ENCODE measurements at regions not wholly inside any gene's neighbourhood (a gene's known extent, or its start where the extent isn't known, plus 50 kb on each side); places are given as distances from the start of the nearest gene placed in this dataset.
"Not testable (repeated sequence)": the region's sequence is repeated elsewhere in the genome, so short reads cannot be mapped to it uniquely, and the experiment has no call there.

- H3K9ac ChIP-seq (ENCODE audit: low read length); H3K23ac ChIP-seq (ENCODE audit: low read length in 2 of 2); H3K27me3 ChIP-seq (ENCODE audit: control insufficient read depth in 1 of 2, insufficient read depth in 1 of 2, low read length in 2 of 2); H4K8ac ChIP-seq (ENCODE audit: low read length); H2AK5ac ChIP-seq (ENCODE audit: low read length, severe bottlenecking); H3K4me2 ChIP-seq (ENCODE audit: low read length, poor library complexity, severe bottlenecking); H2BK5ac ChIP-seq (ENCODE audit: low read depth, low read length, poor library complexity, severe bottlenecking); H3K18ac ChIP-seq (ENCODE audit: low read depth in 1 of 2, low read length in 2 of 2); H3K4me3 ChIP-seq (ENCODE audit: insufficient read depth in 1 of 2, low read depth in 1 of 2, low read length in 2 of 2); H3K9me3 ChIP-seq (ENCODE audit: control insufficient read depth, low read length); H3K27ac ChIP-seq (ENCODE audit: low read length, poor library complexity, severe bottlenecking); H3K14ac ChIP-seq (ENCODE audit: low read length in 2 of 2); H2BK15ac ChIP-seq (ENCODE audit: low read depth, poor library complexity, severe bottlenecking); H3K4ac ChIP-seq (ENCODE audit: low read depth in 1 of 2, low read length in 2 of 2); H2BK12ac ChIP-seq (ENCODE audit: low read length in 2 of 2); H4K91ac ChIP-seq (ENCODE audit: low read length); H2BK120ac ChIP-seq (ENCODE audit: low read depth, low read length); H2AFZ ChIP-seq (ENCODE audit: low read depth, low read length): not testable (repeated sequence)
- Histone ChIP-seq H3K36me3 (ENCODE audit: control insufficient read depth in 1 of 2, insufficient read depth in 2 of 2, low read depth in 1 of 2, low read length in 2 of 2) (peaks cover 0 to 21% of the 10 kb centered on the region in 2 experiments), H3K79me1 (replicated peaks; ENCODE audit: low read length, poor library complexity, severe bottlenecking) (peaks cover 25% of the 10 kb centered on the region), H3K4me1 (ENCODE audit: control insufficient read depth, insufficient read depth, low read depth, low read length) (peaks cover 11% of the 10 kb centered on the region)
- peak; percentile 73 for DNase-seq
- 80% methylated on average over 18 of the region's 25 CpGs for WGBS
These were observed 109.5 kb downstream of the CRLF3 start for GRCh38 chr17:30714825-30715622.

GRCh38 chr17:30713805-30714204 lies 110.7 kb downstream of the CRLF3 start:
- H2AFZ ChIP-seq (ENCODE audit: low read depth, low read length); H3K23ac ChIP-seq (ENCODE audit: low read length in 2 of 2); H3K4me3 ChIP-seq (ENCODE audit: insufficient read depth in 1 of 2, low read depth in 1 of 2, low read length in 2 of 2); H3K9ac ChIP-seq (ENCODE audit: low read length); H4K8ac ChIP-seq (ENCODE audit: low read length); H2BK12ac ChIP-seq (ENCODE audit: low read length in 2 of 2); H2BK5ac ChIP-seq (ENCODE audit: low read depth, low read length, poor library complexity, severe bottlenecking); H3K27ac ChIP-seq (ENCODE audit: low read length, poor library complexity, severe bottlenecking); H3K14ac ChIP-seq (ENCODE audit: low read length in 2 of 2); H3K4me2 ChIP-seq (ENCODE audit: low read length, poor library complexity, severe bottlenecking); H3K18ac ChIP-seq (ENCODE audit: low read depth in 1 of 2, low read length in 2 of 2); H3K27me3 ChIP-seq (ENCODE audit: control insufficient read depth in 1 of 2, insufficient read depth in 1 of 2, low read length in 2 of 2); DNase-seq; H3K9me3 ChIP-seq (ENCODE audit: control insufficient read depth, low read length); H3K4ac ChIP-seq (ENCODE audit: low read depth in 1 of 2, low read length in 2 of 2); H2BK15ac ChIP-seq (ENCODE audit: low read depth, poor library complexity, severe bottlenecking); H4K91ac ChIP-seq (ENCODE audit: low read length); H2BK120ac ChIP-seq (ENCODE audit: low read depth, low read length); H2AK5ac ChIP-seq (ENCODE audit: low read length, severe bottlenecking): not testable (repeated sequence)
- H3K79me1 ChIP-seq (replicated peaks; ENCODE audit: low read length, poor library complexity, severe bottlenecking), result peaks cover 20% of the 10 kb centered on the region
- WGBS, result 82% methylated on average over 10 of the region's 10 CpGs
- peaks cover 11% of the 10 kb centered on the region for H3K4me1 ChIP-seq (ENCODE audit: control insufficient read depth, insufficient read depth, low read depth, low read length)
- H3K36me3 ChIP-seq (ENCODE audit: control insufficient read depth in 1 of 2, insufficient read depth in 2 of 2, low read depth in 1 of 2, low read length in 2 of 2), result peaks cover 0 to 16% of the 10 kb centered on the region in 2 experiments

GRCh38 chr17:30712859-30713258 lies 111.6 kb downstream of the CRLF3 start:
- not testable (repeated sequence) for H3K23ac ChIP-seq (ENCODE audit: low read length in 2 of 2); H2BK15ac ChIP-seq (ENCODE audit: low read depth, poor library complexity, severe bottlenecking); H2AK5ac ChIP-seq (ENCODE audit: low read length, severe bottlenecking); DNase-seq; H2AFZ ChIP-seq (ENCODE audit: low read depth, low read length); H4K8ac ChIP-seq (ENCODE audit: low read length); H3K4me3 ChIP-seq (ENCODE audit: insufficient read depth in 1 of 2, low read depth in 1 of 2, low read length in 2 of 2); H3K14ac ChIP-seq (ENCODE audit: low read length in 2 of 2); H3K9me3 ChIP-seq (ENCODE audit: control insufficient read depth, low read length); H4K91ac ChIP-seq (ENCODE audit: low read length); H2BK5ac ChIP-seq (ENCODE audit: low read depth, low read length, poor library complexity, severe bottlenecking); H3K9ac ChIP-seq (ENCODE audit: low read length); H2BK12ac ChIP-seq (ENCODE audit: low read length in 2 of 2); H3K27me3 ChIP-seq (ENCODE audit: control insufficient read depth in 1 of 2, insufficient read depth in 1 of 2, low read length in 2 of 2); H2BK120ac ChIP-seq (ENCODE audit: low read depth, low read length); H3K18ac ChIP-seq (ENCODE audit: low read depth in 1 of 2, low read length in 2 of 2); H3K4me2 ChIP-seq (ENCODE audit: low read length, poor library complexity, severe bottlenecking); H3K27ac ChIP-seq (ENCODE audit: low read length, poor library complexity, severe bottlenecking); H3K4ac ChIP-seq (ENCODE audit: low read depth in 1 of 2, low read length in 2 of 2)
- Histone ChIP-seq H3K4me1 (ENCODE audit: control insufficient read depth, insufficient read depth, low read depth, low read length) (peaks cover 11% of the 10 kb centered on the region), H3K79me1 (replicated peaks; ENCODE audit: low read length, poor library complexity, severe bottlenecking) (peaks cover 14% of the 10 kb centered on the region), H3K36me3 (ENCODE audit: control insufficient read depth in 1 of 2, insufficient read depth in 2 of 2, low read depth in 1 of 2, low read length in 2 of 2) (peaks cover 0 to 15% of the 10 kb centered on the region in 2 experiments)
- WGBS, result no CpG with 5 or more reads among the region's 3 CpGs

- H3K9me3 ChIP-seq (ENCODE audit: control insufficient read depth, low read length); H3K36me3 ChIP-seq (ENCODE audit: control insufficient read depth in 1 of 2, insufficient read depth in 2 of 2, low read depth in 1 of 2, low read length in 2 of 2); H2BK12ac ChIP-seq (ENCODE audit: low read length in 2 of 2); H2BK15ac ChIP-seq (ENCODE audit: low read depth, poor library complexity, severe bottlenecking); H2BK5ac ChIP-seq (ENCODE audit: low read depth, low read length, poor library complexity, severe bottlenecking); H3K27me3 ChIP-seq (ENCODE audit: control insufficient read depth in 1 of 2, insufficient read depth in 1 of 2, low read length in 2 of 2); DNase-seq; H4K91ac ChIP-seq (ENCODE audit: low read length); H2AFZ ChIP-seq (ENCODE audit: low read depth, low read length); H3K18ac ChIP-seq (ENCODE audit: low read depth in 1 of 2, low read length in 2 of 2); H2BK120ac ChIP-seq (ENCODE audit: low read depth, low read length); H4K8ac ChIP-seq (ENCODE audit: low read length); H2AK5ac ChIP-seq (ENCODE audit: low read length, severe bottlenecking); H3K4ac ChIP-seq (ENCODE audit: low read depth in 1 of 2, low read length in 2 of 2); H3K79me1 ChIP-seq (replicated peaks; ENCODE audit: low read length, poor library complexity, severe bottlenecking); H3K27ac ChIP-seq (ENCODE audit: low read length, poor library complexity, severe bottlenecking); H3K4me3 ChIP-seq (ENCODE audit: insufficient read depth in 1 of 2, low read depth in 1 of 2, low read length in 2 of 2); H3K4me2 ChIP-seq (ENCODE audit: low read length, poor library complexity, severe bottlenecking); H3K9ac ChIP-seq (ENCODE audit: low read length): not testable (repeated sequence)
- Histone ChIP-seq H3K14ac (ENCODE audit: low read length in 2 of 2) (peak overlapping the region in 1 of 2 experiments; percentile 55), H3K4me1 (ENCODE audit: control insufficient read depth, insufficient read depth, low read depth, low read length) (peaks cover 14% of the 10 kb centered on the region), H3K23ac (ENCODE audit: low read length in 2 of 2) (peak overlapping the region in 1 of 2 experiments; percentile 86)
- WGBS, result 91% methylated on average over 30 of the region's 30 CpGs
These were observed 112.6 kb downstream of the CRLF3 start for GRCh38 chr17:30711626-30712507.

All from mesenchymal stem cell (in vitro differentiated cells and primary cell).